ENCODE measurements at regions not wholly inside any gene's neighbourhood (a gene's known extent, or its start where the extent isn't known, plus 50 kb on each side); places are given as distances from the start of the nearest gene placed in this dataset.

DNA sequence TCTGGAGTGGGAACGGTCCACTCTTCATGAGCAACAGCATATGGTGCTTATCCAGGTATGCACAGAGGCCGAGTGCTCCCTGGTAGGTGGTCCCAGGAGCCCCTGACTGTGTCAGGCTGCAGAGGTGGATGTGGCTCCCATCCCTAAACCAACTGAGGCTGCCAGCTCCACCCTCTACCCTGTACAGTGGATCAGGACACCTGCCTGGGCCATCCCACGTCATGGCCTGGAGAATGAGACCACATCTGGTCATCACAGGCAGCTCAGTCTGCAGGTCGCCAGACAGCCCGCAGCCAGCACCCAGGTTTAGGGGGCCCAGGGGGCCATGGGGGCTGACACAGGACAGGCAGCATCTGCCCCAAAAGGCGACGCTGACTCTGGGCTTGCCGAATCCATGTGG is 100.3 kb upstream of the TMEM18 start:
- no peaks in the 10 kb centered on the region for H3K9me3 ChIP-seq
- H3F3A ChIP-seq (replicated peaks; ENCODE audit: insufficient read depth) = no peaks in the 10 kb centered on the region
- no peak for DNase-seq
- no peaks in the 10 kb centered on the region for H3K9me2 ChIP-seq
- no peaks in the 10 kb centered on the region for H3K79me2 ChIP-seq (ENCODE audit: insufficient read depth)
- no peaks in the 10 kb centered on the region for H3K36me3 ChIP-seq (replicated peaks in 1 of 2; ENCODE audit: control insufficient read depth in 1 of 2, insufficient read depth in 2 of 2, low read length in 1 of 2)
- H3K4me2 ChIP-seq = no peak overlapping the region
- H4K20me1 ChIP-seq (ENCODE audit: insufficient read depth) = no peaks in the 10 kb centered on the region
- H2AFZ ChIP-seq (ENCODE audit: low read depth) = no peak overlapping the region
- H3K9ac ChIP-seq = no peak overlapping the region
- peaks cover 0 to 8% of the 10 kb centered on the region in 2 experiments; a peak in 2 of 4 replicates for H3K4me1 ChIP-seq (ENCODE audit: control insufficient read depth in 1 of 2, insufficient read depth in 2 of 2, low read depth in 1 of 2, low read length in 1 of 2)
- H3K4me3 ChIP-seq (ENCODE audit: low read depth in 2 of 2, low read length in 1 of 2) = no peak overlapping the region
- no peaks in the 10 kb centered on the region for H3K27me3 ChIP-seq (ENCODE audit: insufficient read depth)
- WGBS (ENCODE audit: low lambda C conversion rate) = 50% methylated on average over 5 of the region's 8 CpGs
- ChIA-PET CTCF (no interaction called here), POLR2A (no interaction called here)
- no peak overlapping the region for H3K27ac ChIP-seq (ENCODE audit: low read depth in 2 of 2, low read length in 1 of 2)
- no peak for TF ChIP-seq YY1 (IDR thresholded peaks at IDR 0.05; ENCODE audit: low read depth)
- no peak for TF ChIP-seq MXI1 (IDR thresholded peaks at IDR 0.05; ENCODE audit: low read depth, low read length)
- TF ChIP-seq, protein P1, sequence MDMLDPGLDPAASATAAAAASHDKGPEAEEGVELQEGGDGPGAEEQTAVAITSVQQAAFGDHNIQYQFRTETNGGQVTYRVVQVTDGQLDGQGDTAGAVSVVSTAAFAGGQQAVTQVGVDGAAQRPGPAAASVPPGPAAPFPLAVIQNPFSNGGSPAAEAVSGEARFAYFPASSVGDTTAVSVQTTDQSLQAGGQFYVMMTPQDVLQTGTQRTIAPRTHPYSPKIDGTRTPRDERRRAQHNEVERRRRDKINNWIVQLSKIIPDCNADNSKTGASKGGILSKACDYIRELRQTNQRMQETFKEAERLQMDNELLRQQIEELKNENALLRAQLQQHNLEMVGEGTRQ (IDR thresholded peaks at IDR 0.05; ENCODE audit: borderline replicate concordance, low read depth, low read length) = no peak
- TF ChIP-seq GATA2 (CRISPR knock-in tag; IDR thresholded peaks at IDR 0.05) = no peak
- TF ChIP-seq TAF1 (IDR thresholded peaks at IDR 0.05; ENCODE audit: borderline replicate concordance, low read depth, low read length) = no peak
- TF ChIP-seq, protein P2, sequence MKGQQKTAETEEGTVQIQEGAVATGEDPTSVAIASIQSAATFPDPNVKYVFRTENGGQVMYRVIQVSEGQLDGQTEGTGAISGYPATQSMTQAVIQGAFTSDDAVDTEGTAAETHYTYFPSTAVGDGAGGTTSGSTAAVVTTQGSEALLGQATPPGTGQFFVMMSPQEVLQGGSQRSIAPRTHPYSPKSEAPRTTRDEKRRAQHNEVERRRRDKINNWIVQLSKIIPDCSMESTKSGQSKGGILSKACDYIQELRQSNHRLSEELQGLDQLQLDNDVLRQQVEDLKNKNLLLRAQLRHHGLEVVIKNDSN (IDR thresholded peaks at IDR 0.05; ENCODE audit: borderline replicate concordance, low read depth) = no peak
- TF ChIP-seq RXRA (IDR thresholded peaks at IDR 0.05; ENCODE audit: borderline replicate concordance, low read depth) = no peak
- TF ChIP-seq, protein P3, sequence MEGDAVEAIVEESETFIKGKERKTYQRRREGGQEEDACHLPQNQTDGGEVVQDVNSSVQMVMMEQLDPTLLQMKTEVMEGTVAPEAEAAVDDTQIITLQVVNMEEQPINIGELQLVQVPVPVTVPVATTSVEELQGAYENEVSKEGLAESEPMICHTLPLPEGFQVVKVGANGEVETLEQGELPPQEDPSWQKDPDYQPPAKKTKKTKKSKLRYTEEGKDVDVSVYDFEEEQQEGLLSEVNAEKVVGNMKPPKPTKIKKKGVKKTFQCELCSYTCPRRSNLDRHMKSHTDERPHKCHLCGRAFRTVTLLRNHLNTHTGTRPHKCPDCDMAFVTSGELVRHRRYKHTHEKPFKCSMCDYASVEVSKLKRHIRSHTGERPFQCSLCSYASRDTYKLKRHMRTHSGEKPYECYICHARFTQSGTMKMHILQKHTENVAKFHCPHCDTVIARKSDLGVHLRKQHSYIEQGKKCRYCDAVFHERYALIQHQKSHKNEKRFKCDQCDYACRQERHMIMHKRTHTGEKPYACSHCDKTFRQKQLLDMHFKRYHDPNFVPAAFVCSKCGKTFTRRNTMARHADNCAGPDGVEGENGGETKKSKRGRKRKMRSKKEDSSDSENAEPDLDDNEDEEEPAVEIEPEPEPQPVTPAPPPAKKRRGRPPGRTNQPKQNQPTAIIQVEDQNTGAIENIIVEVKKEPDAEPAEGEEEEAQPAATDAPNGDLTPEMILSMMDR (IDR thresholded peaks at IDR 0.05) = no peak
- TF ChIP-seq TEAD4 (IDR thresholded peaks at IDR 0.05; ENCODE audit: borderline replicate concordance, insufficient read depth) = no peak
- no peak for TF ChIP-seq SIN3A (IDR thresholded peaks at IDR 0.05; ENCODE audit: borderline replicate concordance, low read depth, low read length)
- no peak for TF ChIP-seq FOSL2 (IDR thresholded peaks at IDR 0.05; ENCODE audit: borderline replicate concordance, low read depth)
- TF ChIP-seq ELF1 (IDR thresholded peaks at IDR 0.05) = no peak
- no peak for TF ChIP-seq TCF12 (IDR thresholded peaks at IDR 0.05)
- TF ChIP-seq GABPA (IDR thresholded peaks at IDR 0.05; ENCODE audit: low read depth) = no peak
- no peak for TF ChIP-seq NFIC (IDR thresholded peaks at IDR 0.05; ENCODE audit: borderline replicate concordance)
- no peak for TF ChIP-seq MEF2A (IDR thresholded peaks at IDR 0.05; ENCODE audit: borderline replicate concordance, low read depth)
- TF ChIP-seq, protein P4, sequence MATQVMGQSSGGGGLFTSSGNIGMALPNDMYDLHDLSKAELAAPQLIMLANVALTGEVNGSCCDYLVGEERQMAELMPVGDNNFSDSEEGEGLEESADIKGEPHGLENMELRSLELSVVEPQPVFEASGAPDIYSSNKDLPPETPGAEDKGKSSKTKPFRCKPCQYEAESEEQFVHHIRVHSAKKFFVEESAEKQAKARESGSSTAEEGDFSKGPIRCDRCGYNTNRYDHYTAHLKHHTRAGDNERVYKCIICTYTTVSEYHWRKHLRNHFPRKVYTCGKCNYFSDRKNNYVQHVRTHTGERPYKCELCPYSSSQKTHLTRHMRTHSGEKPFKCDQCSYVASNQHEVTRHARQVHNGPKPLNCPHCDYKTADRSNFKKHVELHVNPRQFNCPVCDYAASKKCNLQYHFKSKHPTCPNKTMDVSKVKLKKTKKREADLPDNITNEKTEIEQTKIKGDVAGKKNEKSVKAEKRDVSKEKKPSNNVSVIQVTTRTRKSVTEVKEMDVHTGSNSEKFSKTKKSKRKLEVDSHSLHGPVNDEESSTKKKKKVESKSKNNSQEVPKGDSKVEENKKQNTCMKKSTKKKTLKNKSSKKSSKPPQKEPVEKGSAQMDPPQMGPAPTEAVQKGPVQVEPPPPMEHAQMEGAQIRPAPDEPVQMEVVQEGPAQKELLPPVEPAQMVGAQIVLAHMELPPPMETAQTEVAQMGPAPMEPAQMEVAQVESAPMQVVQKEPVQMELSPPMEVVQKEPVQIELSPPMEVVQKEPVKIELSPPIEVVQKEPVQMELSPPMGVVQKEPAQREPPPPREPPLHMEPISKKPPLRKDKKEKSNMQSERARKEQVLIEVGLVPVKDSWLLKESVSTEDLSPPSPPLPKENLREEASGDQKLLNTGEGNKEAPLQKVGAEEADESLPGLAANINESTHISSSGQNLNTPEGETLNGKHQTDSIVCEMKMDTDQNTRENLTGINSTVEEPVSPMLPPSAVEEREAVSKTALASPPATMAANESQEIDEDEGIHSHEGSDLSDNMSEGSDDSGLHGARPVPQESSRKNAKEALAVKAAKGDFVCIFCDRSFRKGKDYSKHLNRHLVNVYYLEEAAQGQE (IDR thresholded peaks at IDR 0.05; ENCODE audit: low read depth, low read length) = no peak
- TF ChIP-seq EZH2phosphoT487 (IDR thresholded peaks at IDR 0.05; ENCODE audit: borderline replicate concordance, low read depth) = no peak
- no peak for TF ChIP-seq RCOR1 (IDR thresholded peaks at IDR 0.05; ENCODE audit: low read length)
- TF ChIP-seq RFX5 (IDR thresholded peaks at IDR 0.05; ENCODE audit: low read length) = no peak
